Mammary epithelial cell (primary cell): ENCODE measurements at regions not wholly inside any gene's neighbourhood (a gene's known extent, or its start where the extent isn't known, plus 50 kb on each side); places are given as distances from the start of the nearest gene placed in this dataset.

ENCODE experiments used
- EZH2 ChIP-seq: IDR thresholded peaks from 2 replicates; pipeline ENCODE4 v1.6.1; 2012; ENCODE audit warnings: low read length, inconsistent platforms, borderline replicate concordance
- TF ChIP-seq, protein P1 (sequence below), 2 donors: IDR thresholded peaks in 1 of 2; conservative IDR thresholded peaks in 1 of 2; 2 replicates each; pipeline ENCODE4 v1.5.1; 2011 to 2012; ENCODE audit warnings: inconsistent platforms in 2 of 2, low read length in 2 of 2, mild to moderate bottlenecking in 2 of 2, control low read depth in 1 of 2, low read depth in 1 of 2; ENCODE audit not compliant: insufficient read depth in 1 of 2; ENCODE audit errors: extremely low read depth in 1 of 2

DNA sequence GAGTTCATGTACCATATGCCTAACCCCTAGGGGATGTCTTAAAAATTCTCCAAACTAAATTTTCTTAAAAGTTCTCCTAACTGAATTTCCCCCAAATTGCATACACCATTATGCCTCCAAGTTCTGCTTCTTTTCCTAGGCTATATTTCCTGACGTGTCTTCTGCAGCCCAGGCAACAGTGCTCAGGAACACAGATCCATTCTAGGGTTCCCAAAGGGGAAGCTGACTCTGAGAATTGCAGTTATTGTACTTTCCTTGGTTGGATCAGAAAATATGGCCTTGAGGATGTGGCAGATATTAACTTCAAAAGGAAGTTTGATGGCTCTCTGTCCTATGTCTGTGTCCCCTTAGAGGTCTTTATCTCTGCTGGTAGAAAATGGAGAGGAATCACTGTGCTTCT lies 124.3 kb downstream of the TMEM17 start:
- TF ChIP-seq, protein P1, sequence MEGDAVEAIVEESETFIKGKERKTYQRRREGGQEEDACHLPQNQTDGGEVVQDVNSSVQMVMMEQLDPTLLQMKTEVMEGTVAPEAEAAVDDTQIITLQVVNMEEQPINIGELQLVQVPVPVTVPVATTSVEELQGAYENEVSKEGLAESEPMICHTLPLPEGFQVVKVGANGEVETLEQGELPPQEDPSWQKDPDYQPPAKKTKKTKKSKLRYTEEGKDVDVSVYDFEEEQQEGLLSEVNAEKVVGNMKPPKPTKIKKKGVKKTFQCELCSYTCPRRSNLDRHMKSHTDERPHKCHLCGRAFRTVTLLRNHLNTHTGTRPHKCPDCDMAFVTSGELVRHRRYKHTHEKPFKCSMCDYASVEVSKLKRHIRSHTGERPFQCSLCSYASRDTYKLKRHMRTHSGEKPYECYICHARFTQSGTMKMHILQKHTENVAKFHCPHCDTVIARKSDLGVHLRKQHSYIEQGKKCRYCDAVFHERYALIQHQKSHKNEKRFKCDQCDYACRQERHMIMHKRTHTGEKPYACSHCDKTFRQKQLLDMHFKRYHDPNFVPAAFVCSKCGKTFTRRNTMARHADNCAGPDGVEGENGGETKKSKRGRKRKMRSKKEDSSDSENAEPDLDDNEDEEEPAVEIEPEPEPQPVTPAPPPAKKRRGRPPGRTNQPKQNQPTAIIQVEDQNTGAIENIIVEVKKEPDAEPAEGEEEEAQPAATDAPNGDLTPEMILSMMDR (conservative IDR thresholded peaks at IDR 0.05 in 1 of 2, IDR thresholded peaks at IDR 0.05 in 1 of 2; ENCODE audit: extremely low read depth in 1 of 2, insufficient read depth in 1 of 2, low read depth in 1 of 2, low read length in 2 of 2), result no peak
- no peak for TF ChIP-seq EZH2
